GM21390 (cell line): ENCODE measurements at regions not wholly inside any gene's neighbourhood (a gene's known extent, or its start where the extent isn't known, plus 50 kb on each side); places are given as distances from the start of the nearest gene placed in this dataset.
"Not testable (repeated sequence)": the region's sequence is repeated elsewhere in the genome, so short reads cannot be mapped to it uniquely, and the experiment has no call there.

Source experiments
- ATAC-seq: cut with Tn5 transposase; IDR thresholded peaks from one replicate; pipeline ENCODE4 v1.9.1; 2021; ENCODE audit not compliant: unreplicated experiment

GRCh38 chr9:104980039-104980654 is 52.2 kb upstream of the ABCA1 start:
- ATAC-seq, result no peak

GRCh38 chr9:104981543-104982129 is 53.7 kb upstream of the ABCA1 start:
- no peak for ATAC-seq

DNA sequence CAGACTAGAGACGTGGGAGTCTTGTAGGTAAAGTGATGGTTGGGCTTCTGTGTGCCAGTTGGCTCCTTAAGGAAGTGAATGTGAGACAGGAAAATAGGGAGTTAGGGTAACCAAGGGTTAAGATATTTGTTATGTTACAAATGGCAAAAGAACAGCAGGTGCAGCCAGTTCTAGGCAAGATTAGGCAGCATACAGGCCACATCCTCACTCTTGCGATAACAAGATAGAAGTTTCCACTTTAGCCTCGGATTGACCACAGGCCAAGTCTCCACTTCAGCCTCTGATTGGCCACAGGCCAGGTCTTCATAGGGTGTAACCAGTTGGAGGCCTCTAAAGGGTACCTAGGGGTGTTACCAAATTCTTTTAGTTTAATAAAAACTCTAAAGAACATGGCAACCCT is 54.6 kb upstream of the ABCA1 start:
- no peak for ATAC-seq

DNA sequence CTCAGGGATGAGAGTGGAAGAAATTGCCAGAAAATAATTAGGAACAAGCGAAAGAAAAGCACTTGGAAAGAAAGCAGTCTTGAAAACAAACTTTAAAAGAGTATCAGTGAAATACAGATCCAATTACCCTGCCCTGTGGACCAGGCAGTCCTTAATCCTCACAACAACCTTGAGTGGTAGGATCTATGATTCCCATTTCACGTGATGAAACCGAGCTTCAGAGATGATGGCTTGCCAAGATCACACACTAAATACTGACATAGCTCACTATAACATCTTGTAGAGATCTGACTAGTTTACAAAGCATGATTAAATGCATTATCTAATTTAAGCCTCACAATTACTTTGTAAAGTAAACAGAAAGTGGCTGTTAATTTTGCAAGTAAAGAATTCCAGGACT is 55.5 kb upstream of the ABCA1 start:
- no peak for ATAC-seq

GRCh38 chr9:104984121-104984520 is 56.2 kb upstream of the ABCA1 start:
- no peak for ATAC-seq

- ATAC-seq, result no peak
These were observed 56.6 kb upstream of the ABCA1 start for GRCh38 chr9:104984542-104984941.

DNA sequence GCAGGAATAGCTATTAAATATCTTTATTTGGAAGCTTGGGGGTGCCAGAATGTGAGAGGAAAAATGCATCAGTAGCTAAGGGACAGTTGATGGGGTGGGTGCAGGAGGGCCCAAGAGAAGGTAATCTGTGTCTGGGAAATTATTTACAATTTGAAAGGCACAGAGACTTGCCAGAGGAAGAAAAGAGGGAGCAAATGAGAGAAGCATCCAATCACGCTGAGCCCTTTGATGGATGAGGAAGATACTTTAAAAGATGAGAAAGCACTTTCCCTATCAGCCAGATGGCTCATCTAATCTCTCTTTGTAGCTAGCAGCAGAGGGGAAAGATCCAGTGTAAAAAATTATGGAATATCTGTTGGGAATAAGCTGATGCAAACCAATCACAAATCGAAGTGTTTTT is 57.0 kb upstream of the ABCA1 start:
- no peak for ATAC-seq

GRCh38 chr9:104986096-104986495 is 58.1 kb upstream of the ABCA1 start:
- ATAC-seq, result no peak

DNA sequence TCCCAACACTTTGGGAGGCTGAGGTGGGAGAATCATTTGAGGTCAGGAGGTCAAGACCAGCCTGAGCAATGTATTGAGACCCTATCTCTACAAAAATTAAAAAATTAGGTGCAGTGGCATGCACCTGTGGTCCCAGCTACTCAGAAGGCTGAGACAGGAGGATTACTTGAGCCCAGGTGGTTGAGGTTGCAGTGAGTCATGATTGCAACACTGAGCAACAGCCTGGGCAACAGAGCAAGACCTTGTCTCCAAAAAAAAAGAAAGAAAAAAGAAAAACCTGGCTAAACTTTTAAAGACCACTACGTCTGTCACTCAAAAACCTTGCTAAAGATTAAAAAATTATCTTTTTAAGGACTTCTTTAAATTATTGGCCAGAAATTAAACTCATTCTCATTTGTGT is 59.8 kb upstream of the ABCA1 start:
- ATAC-seq, result no peak

DNA sequence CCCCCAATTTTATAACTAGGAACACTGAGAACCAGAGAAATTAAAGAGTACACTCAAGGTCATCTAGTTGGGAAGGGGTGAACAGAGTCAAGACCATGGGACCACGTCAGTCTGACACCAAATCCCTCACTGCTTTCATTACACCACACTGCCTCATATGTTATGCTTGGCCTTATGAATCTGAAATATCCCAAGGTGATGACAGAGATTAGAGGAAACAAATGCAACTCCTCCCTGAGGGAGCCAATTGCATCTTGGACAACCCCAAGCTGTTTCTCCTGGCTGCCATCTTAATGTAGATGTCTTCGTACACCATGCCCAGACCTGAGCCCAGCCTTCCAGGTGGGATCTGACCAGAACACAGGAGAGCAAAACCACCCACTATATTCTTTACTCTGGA is 60.6 kb upstream of the ABCA1 start:
- no peak for ATAC-seq

GRCh38 chr9:104991144-104991953 is 63.4 kb upstream of the ABCA1 start:
- ATAC-seq, result peak; percentile 86

GRCh38 chr9:104992659-104993058 is 64.7 kb upstream of the ABCA1 start:
- ATAC-seq, result no peak

GRCh38 chr9:104993291-104993963 is 65.5 kb upstream of the ABCA1 start:
- no peak for ATAC-seq

- no peak for ATAC-seq
These were observed 69.6 kb upstream of the ABCA1 start for GRCh38 chr9:104997536-104997935.

- no peak for ATAC-seq
These were observed 71.2 kb upstream of the ABCA1 start for GRCh38 chr9:104999136-104999535.

GRCh38 chr9:105000529-105000928 is 72.6 kb upstream of the ABCA1 start:
- not testable (repeated sequence) for ATAC-seq

DNA sequence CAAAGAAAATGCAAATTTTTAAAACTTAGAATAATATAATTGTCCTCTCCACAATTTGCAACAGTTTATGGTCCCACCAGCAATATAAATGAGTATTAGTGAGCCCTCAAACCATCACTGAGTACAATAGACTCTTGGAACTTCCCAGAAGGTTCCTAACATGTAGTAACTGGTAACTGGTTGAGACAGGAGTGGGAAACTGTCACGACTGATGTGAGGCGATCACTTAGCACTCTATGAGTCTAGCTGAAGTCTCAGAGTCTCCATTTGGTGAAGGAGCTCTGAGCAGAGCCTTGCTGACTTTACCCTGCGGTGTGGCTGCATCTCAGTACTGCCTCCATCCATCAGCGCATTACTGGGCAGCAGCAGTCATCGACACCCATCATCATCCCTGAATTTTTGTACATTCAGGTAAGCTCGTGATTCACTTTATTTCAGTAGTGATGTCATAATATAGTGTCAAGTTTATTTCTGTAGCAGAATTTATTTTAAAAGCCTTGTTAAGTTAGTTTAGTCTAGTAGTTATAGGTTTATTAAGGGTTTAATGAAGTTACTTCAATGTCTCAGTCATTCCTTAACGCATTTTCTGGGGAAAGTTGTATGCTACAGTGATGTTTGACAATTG is 76.6 kb upstream of the ABCA1 start:
- ATAC-seq, result no peak

DNA sequence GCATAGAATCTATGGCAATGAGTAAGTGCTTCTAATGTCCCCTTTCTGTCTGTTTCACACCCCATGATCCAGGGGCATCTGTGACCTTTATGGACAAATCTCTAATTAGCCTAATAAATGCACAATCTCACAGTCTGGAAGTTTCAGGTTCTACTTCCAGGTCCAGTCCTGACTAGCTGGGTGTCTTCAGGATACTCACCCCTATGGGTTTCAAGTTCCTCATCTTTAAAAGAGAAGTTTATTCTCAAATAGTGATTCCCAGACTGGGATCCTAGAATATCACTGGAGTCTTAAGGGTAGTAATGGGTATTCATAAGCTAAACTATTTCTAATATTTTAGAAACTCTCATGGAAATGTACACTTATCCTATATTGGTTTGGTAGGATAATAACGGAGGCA is 77.2 kb upstream of the ABCA1 start:
- ATAC-seq, result no peak

GRCh38 chr9:105006514-105006913 is 78.6 kb upstream of the ABCA1 start:
- no peak for ATAC-seq

DNA sequence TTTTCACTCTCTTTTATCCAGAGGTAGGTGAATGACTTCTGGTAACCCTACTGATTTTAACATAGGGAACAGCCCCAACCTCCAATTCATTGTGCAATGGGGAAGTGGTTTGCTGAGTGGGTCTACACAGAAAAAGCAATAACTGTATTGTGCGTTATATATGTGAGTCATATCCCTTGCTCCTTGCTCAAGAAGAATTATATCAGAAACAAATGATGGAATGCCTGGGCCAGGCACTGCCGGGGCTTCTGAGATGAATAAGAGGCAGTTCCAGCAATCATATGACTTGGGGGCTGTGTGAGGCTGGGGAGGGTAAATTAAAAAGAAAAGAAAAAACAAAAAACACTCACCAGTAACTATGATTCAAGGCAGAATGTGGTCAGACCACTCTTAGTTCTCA is 79.2 kb upstream of the ABCA1 start:
- ATAC-seq, result no peak

- ATAC-seq, result not testable (repeated sequence)
These were observed 82.1 kb upstream of the ABCA1 start for GRCh38 chr9:105010089-105010488.
